Activated CD8-positive, alpha-beta T cell treated with anti-CD3 and anti-CD28 coated beads for 36 hours (primary cell): ENCODE measurements at regions not wholly inside any gene's neighbourhood (a gene's known extent, or its start where the extent isn't known, plus 50 kb on each side); places are given as distances from the start of the nearest gene placed in this dataset.

Experiments used
- ATAC-seq: fragments of 200-7000 bp; cut with Tn5 transposase; one replicate; pipeline ENCODE4 v1.10.0; 2021; ENCODE audit warnings: mild to moderate bottlenecking, moderate library complexity
- CTCF ChIA-PET: fragments of 350-600 bp; sonication (Branson Sonifier 250); formaldehyde crosslinking; loops from one replicate; lab custom pipeline; 2021; ENCODE audit warnings: antibody characterized with exemption; lab: Charles Lee
- POLR2A ChIA-PET: fragments of 350-600 bp; sonication (Branson Sonifier 250); formaldehyde crosslinking; loops from one replicate; lab custom pipeline; 2021; ENCODE audit warnings: antibody characterized with exemption; lab: Charles Lee
- DNase-seq: peaks from one replicate; pipeline ENCODE4 v3.0.0-alpha.2; 2020
- H3K27ac Mint-ChIP-seq: one replicate; pipeline ENCODE4 v1.8.0; 2021; ENCODE audit warnings: mild to moderate bottlenecking, mixed read lengths
- H3K27me3 Mint-ChIP-seq: one replicate; pipeline ENCODE4 v1.8.0; 2021; ENCODE audit warnings: mixed read lengths
- H3K36me3 Mint-ChIP-seq: one replicate; pipeline ENCODE4 v1.8.0; 2021; ENCODE audit warnings: low read depth, mixed read lengths
- H3K4me1 Mint-ChIP-seq: one replicate; pipeline ENCODE4 v1.8.0; 2021; ENCODE audit warnings: low read depth, mixed read lengths
- H3K4me3 Mint-ChIP-seq: one replicate; pipeline ENCODE4 v1.8.0; 2021; ENCODE audit warnings: mild to moderate bottlenecking, moderate library complexity, mixed read lengths
- H3K9me3 Mint-ChIP-seq: one replicate; pipeline ENCODE4 v1.8.0; 2021; ENCODE audit warnings: mixed read lengths
- CTCF ChIP-seq: fragments of 200-600 bp; IDR thresholded peaks from one replicate; pipeline ENCODE4 v1.8.0; 2022; ENCODE audit warnings: antibody characterized with exemption, mild to moderate bottlenecking
- intact Hi-C: fragments of 100-400 bp; cut with micrococcal nuclease; formaldehyde crosslinking; loops from one replicate; pipeline ENCODE4 v1.10.0; 2022

GRCh38 chr6:170069611-170070010 is 221.3 kb downstream of the DLL1 start:
- POLR2A ChIA-PET, result interaction anchor here (0.6 kb wide), 1 partner anchor 232 kb away, joined by 3 read pairs; no protein-coding TSS in a partner anchor
- intact Hi-C loops, result no loop called here
- peaks cover 7% of the 10 kb centered on the region for H3K9me3 Mint-ChIP-seq
- CTCF ChIA-PET, result no interaction called here
- no peaks in the 10 kb centered on the region for H3K4me1 Mint-ChIP-seq
- H3K36me3 Mint-ChIP-seq, result no peaks in the 10 kb centered on the region
- no peak overlapping the region for H3K4me3 Mint-ChIP-seq
- DNase-seq, result no peak
- H3K27me3 Mint-ChIP-seq, result peaks cover 13% of the 10 kb centered on the region
- ATAC-seq, result no peak
- no peak overlapping the region for H3K27ac Mint-ChIP-seq
- TF ChIP-seq CTCF, result no peak

GRCh38 chr6:170068496-170068895 is 222.4 kb downstream of the DLL1 start:
- H3K36me3 Mint-ChIP-seq, result no peaks in the 10 kb centered on the region
- no peak overlapping the region for H3K4me3 Mint-ChIP-seq
- POLR2A ChIA-PET, result no interaction called here
- TF ChIP-seq CTCF, result no peak
- intact Hi-C loops, result no loop called here
- no peak for DNase-seq
- peaks cover 7% of the 10 kb centered on the region for H3K9me3 Mint-ChIP-seq
- no peaks in the 10 kb centered on the region for H3K4me1 Mint-ChIP-seq
- H3K27ac Mint-ChIP-seq, result no peak overlapping the region
- no peak for ATAC-seq
- CTCF ChIA-PET, result no interaction called here
- H3K27me3 Mint-ChIP-seq, result peaks cover 13% of the 10 kb centered on the region

GRCh38 chr6:170067923-170068360 is 222.9 kb downstream of the DLL1 start:
- no peak overlapping the region for H3K27ac Mint-ChIP-seq
- ChIA-PET POLR2A (no interaction called here), CTCF (no interaction called here)
- ATAC-seq (no peak), DNase-seq (no peak)
- peaks cover 7% of the 10 kb centered on the region for H3K9me3 Mint-ChIP-seq
- TF ChIP-seq CTCF, result no peak
- no peaks in the 10 kb centered on the region for H3K4me1 Mint-ChIP-seq
- H3K27me3 Mint-ChIP-seq, result peaks cover 13% of the 10 kb centered on the region
- no peaks in the 10 kb centered on the region for H3K36me3 Mint-ChIP-seq
- intact Hi-C loops, result no loop called here
- no peak overlapping the region for H3K4me3 Mint-ChIP-seq

- H3K4me1 Mint-ChIP-seq, result no peaks in the 10 kb centered on the region
- POLR2A ChIA-PET, result no interaction called here
- H3K27ac Mint-ChIP-seq, result no peak overlapping the region
- peaks cover 7% of the 10 kb centered on the region for H3K9me3 Mint-ChIP-seq
- no peak overlapping the region for H3K4me3 Mint-ChIP-seq
- intact Hi-C loops, result no loop called here
- H3K36me3 Mint-ChIP-seq, result no peaks in the 10 kb centered on the region
- TF ChIP-seq CTCF, result no peak
- CTCF ChIA-PET, result no interaction called here
- DNase-seq, result no peak
- ATAC-seq, result no peak
- H3K27me3 Mint-ChIP-seq, result peaks cover 11% of the 10 kb centered on the region
Observed at GRCh38 chr6:170067181-170067641, 223.7 kb downstream of the DLL1 start.

- Mint-ChIP-seq H3K27me3 (peaks cover 9% of the 10 kb centered on the region), H3K9me3 (peaks cover 7% of the 10 kb centered on the region), H3K4me1 (no peaks in the 10 kb centered on the region), H3K27ac (no peak overlapping the region), H3K4me3 (no peak overlapping the region), H3K36me3 (no peaks in the 10 kb centered on the region)
- no peak for ATAC-seq
- intact Hi-C loops, result no loop called here
- no peak for TF ChIP-seq CTCF
- ChIA-PET CTCF (no interaction called here), POLR2A (no interaction called here)
- DNase-seq, result no peak
Observed at GRCh38 chr6:170066679-170067078, 224.2 kb downstream of the DLL1 start.
